ENCODE measurements at regions not wholly inside any gene's neighbourhood (a gene's known extent, or its start where the extent isn't known, plus 50 kb on each side); places are given as distances from the start of the nearest gene placed in this dataset.

GRCh38 chr10:129397198-129397974 lies 69.7 kb upstream of the MGMT start (continued):
- TF ChIP-seq NKRF (IDR thresholded peaks at IDR 0.05; ENCODE audit: borderline replicate concordance) (no peak), CBX5 (IDR thresholded peaks at IDR 0.05; ENCODE audit: borderline replicate concordance, low read depth) (no peak), LEF1 (IDR thresholded peaks at IDR 0.05) (no peak), SMAD4 (CRISPR knock-in tag; conservative IDR thresholded peaks at IDR 0.05) (no peak)
- TF ChIP-seq, protein P1, sequence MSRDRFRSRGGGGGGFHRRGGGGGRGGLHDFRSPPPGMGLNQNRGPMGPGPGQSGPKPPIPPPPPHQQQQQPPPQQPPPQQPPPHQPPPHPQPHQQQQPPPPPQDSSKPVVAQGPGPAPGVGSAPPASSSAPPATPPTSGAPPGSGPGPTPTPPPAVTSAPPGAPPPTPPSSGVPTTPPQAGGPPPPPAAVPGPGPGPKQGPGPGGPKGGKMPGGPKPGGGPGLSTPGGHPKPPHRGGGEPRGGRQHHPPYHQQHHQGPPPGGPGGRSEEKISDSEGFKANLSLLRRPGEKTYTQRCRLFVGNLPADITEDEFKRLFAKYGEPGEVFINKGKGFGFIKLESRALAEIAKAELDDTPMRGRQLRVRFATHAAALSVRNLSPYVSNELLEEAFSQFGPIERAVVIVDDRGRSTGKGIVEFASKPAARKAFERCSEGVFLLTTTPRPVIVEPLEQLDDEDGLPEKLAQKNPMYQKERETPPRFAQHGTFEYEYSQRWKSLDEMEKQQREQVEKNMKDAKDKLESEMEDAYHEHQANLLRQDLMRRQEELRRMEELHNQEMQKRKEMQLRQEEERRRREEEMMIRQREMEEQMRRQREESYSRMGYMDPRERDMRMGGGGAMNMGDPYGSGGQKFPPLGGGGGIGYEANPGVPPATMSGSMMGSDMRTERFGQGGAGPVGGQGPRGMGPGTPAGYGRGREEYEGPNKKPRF (IDR thresholded peaks at IDR 0.05; ENCODE audit: low read depth, low read length) = no peak
- TF ChIP-seq, protein P2, sequence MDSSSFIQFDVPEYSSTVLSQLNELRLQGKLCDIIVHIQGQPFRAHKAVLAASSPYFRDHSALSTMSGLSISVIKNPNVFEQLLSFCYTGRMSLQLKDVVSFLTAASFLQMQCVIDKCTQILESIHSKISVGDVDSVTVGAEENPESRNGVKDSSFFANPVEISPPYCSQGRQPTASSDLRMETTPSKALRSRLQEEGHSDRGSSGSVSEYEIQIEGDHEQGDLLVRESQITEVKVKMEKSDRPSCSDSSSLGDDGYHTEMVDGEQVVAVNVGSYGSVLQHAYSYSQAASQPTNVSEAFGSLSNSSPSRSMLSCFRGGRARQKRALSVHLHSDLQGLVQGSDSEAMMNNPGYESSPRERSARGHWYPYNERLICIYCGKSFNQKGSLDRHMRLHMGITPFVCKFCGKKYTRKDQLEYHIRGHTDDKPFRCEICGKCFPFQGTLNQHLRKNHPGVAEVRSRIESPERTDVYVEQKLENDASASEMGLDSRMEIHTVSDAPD (CRISPR knock-in tag; IDR thresholded peaks at IDR 0.05) = no peak

Measured in K562 (cell line).